GM23338 (cell line): ENCODE measurements at regions not wholly inside any gene's neighbourhood (a gene's known extent, or its start where the extent isn't known, plus 50 kb on each side); places are given as distances from the start of the nearest gene placed in this dataset.

Experiments used
- ATAC-seq: fragments of 200-7000 bp; cut with Tn5 transposase; 3 replicates; pipeline ENCODE4 v1.9.1; 2020
- DNase-seq: peaks from one replicate; pipeline ENCODE4 v3.0.0-alpha.2; 2015; ENCODE audit warnings: low spot score
- H2AFZ ChIP-seq: fragments of 200-600 bp; sonication (generic); 2 replicates; pipeline ENCODE4 v1.8.0; 2016; ENCODE audit warnings: antibody characterized with exemption, mild to moderate bottlenecking, moderate library complexity
- H3F3A ChIP-seq: fragments of 200-600 bp; sonication (generic); replicated peaks from 2 replicates; pipeline ENCODE4 v1.8.0; 2017; ENCODE audit warnings: antibody characterized with exemption, mixed run types, low read depth
- H3K27ac ChIP-seq: fragments of 200-600 bp; sonication (generic); 2 replicates; pipeline ENCODE4 v1.6.1; 2016; ENCODE audit warnings: low read depth
- H3K27me3 ChIP-seq: fragments of 200-600 bp; sonication (generic); 2 replicates; pipeline ENCODE4 v1.8.0; 2016; ENCODE audit warnings: mild to moderate bottlenecking, mixed run types, moderate library complexity; ENCODE audit not compliant: insufficient read depth
- H3K36me3 ChIP-seq: fragments of 200-600 bp; sonication (generic); 2 replicates; pipeline ENCODE4 v1.8.0; 2016; ENCODE audit warnings: mild to moderate bottlenecking; ENCODE audit not compliant: insufficient read depth
- H3K4me1 ChIP-seq: fragments of 200-600 bp; sonication (generic); 2 replicates; pipeline ENCODE4 v1.8.0; 2016; ENCODE audit warnings: mild to moderate bottlenecking, moderate library complexity; ENCODE audit not compliant: insufficient read depth
- H3K4me2 ChIP-seq: fragments of 200-600 bp; sonication (generic); 2 replicates; pipeline ENCODE4 v1.7.1; 2017; ENCODE audit warnings: mixed run types
- H3K4me3 ChIP-seq: fragments of 200-600 bp; sonication (generic); 2 replicates; pipeline ENCODE4 v1.6.1; 2016; ENCODE audit warnings: mixed run types
- H3K79me2 ChIP-seq: fragments of 200-600 bp; sonication (generic); replicated peaks from 2 replicates; pipeline ENCODE4 v1.8.0; 2017; ENCODE audit warnings: mild to moderate bottlenecking; ENCODE audit not compliant: insufficient read depth
- H3K9me2 ChIP-seq: fragments of 200-600 bp; sonication (generic); 2 replicates; pipeline ENCODE4 v1.8.0; 2017; ENCODE audit not compliant: insufficient read depth
- H4K20me1 ChIP-seq: fragments of 200-600 bp; sonication (generic); replicated peaks from 2 replicates; pipeline ENCODE4 v1.8.0; 2017; ENCODE audit warnings: mild to moderate bottlenecking; ENCODE audit not compliant: insufficient read depth
- H3K27ac Mint-ChIP-seq: 2 replicates; pipeline ENCODE4 v1.8.0; 2020; ENCODE audit warnings: inconsistent platforms, mild to moderate bottlenecking, moderate library complexity, mixed read lengths
- H3K27me3 Mint-ChIP-seq: 3 replicates; pipeline ENCODE4 v1.8.0; 2022; ENCODE audit warnings: low read depth, mild to moderate bottlenecking, moderate library complexity, mixed read lengths, inconsistent platforms; ENCODE audit not compliant: insufficient read depth, poor library complexity
- H3K36me3 Mint-ChIP-seq: 3 replicates; pipeline ENCODE4 v1.8.0; 2021; ENCODE audit warnings: low read depth, mild to moderate bottlenecking, inconsistent platforms, moderate library complexity, mixed read lengths
- H3K4me1 Mint-ChIP-seq: 3 replicates; pipeline ENCODE4 v1.8.0; 2020; ENCODE audit warnings: mild to moderate bottlenecking, inconsistent platforms, mixed read lengths
- H3K4me3 Mint-ChIP-seq: 3 replicates; pipeline ENCODE4 v1.8.0; 2021; ENCODE audit warnings: moderate library complexity, mild to moderate bottlenecking, inconsistent platforms, mixed read lengths
- H3K9me3 Mint-ChIP-seq: 3 replicates; pipeline ENCODE4 v1.8.0; 2020; ENCODE audit warnings: moderate library complexity, mild to moderate bottlenecking, inconsistent platforms, mixed read lengths
- EZH2 ChIP-seq: fragments of 200-600 bp; sonication (generic); IDR thresholded peaks from one replicate; pipeline ENCODE4 v1.8.0; 2017; ENCODE audit warnings: antibody characterized with exemption, mild to moderate bottlenecking, low read depth; ENCODE audit not compliant: unreplicated experiment
- EZH2phosphoT487 ChIP-seq: fragments of 200-600 bp; sonication (generic); IDR thresholded peaks from one replicate; pipeline ENCODE4 v1.8.1; 2018; ENCODE audit warnings: antibody characterized with exemption; ENCODE audit not compliant: unreplicated experiment
- JUNB ChIP-seq: IDR thresholded peaks from one replicate; pipeline ENCODE4 v1.6.1; 2016; ENCODE audit warnings: antibody characterized with exemption; ENCODE audit not compliant: unreplicated experiment
- NANOG ChIP-seq: IDR thresholded peaks from 2 replicates; pipeline ENCODE4 v1.6.1; 2016; ENCODE audit warnings: antibody characterized with exemption, borderline replicate concordance
- POLR2AphosphoS5 ChIP-seq: IDR thresholded peaks from 2 replicates; pipeline ENCODE4 v1.6.1; 2016; ENCODE audit warnings: antibody characterized with exemption, low read depth
- ZNF114 ChIP-seq: fragments of 250-450 bp; sonication (Bioruptor Pico); IDR thresholded peaks from 2 replicates; pipeline ENCODE4 v1.5.0; 2020; ENCODE audit warnings: mild to moderate bottlenecking, moderate library complexity
- ZNF331 ChIP-seq: fragments of 250-450 bp; sonication (Bioruptor Pico); IDR thresholded peaks from 2 replicates; pipeline ENCODE4 v1.5.0; 2020; ENCODE audit warnings: low read depth, mild to moderate bottlenecking, moderate library complexity
- TF ChIP-seq, protein P1 (sequence below): IDR thresholded peaks from 2 replicates; pipeline ENCODE4 v1.6.1; 2016; ENCODE audit warnings: antibody characterized with exemption
- TF ChIP-seq, protein P2 (sequence below), 2 experiments: fragments of 200-600 bp in 1 of 2; sonication (generic) in 1 of 2; conservative IDR thresholded peaks; 2 replicates each; pipeline versions ENCODE4 v1.5.1 to v1.6.1; 2016 to 2017; ENCODE audit warnings: antibody characterized with exemption in 2 of 2, low read depth in 2 of 2, mild to moderate bottlenecking in 2 of 2, moderate library complexity in 1 of 2
- TF ChIP-seq, protein P3 (sequence below): IDR thresholded peaks from one replicate; pipeline ENCODE4 v1.6.1; 2018; ENCODE audit warnings: antibody characterized with exemption; ENCODE audit not compliant: unreplicated experiment

DNA sequence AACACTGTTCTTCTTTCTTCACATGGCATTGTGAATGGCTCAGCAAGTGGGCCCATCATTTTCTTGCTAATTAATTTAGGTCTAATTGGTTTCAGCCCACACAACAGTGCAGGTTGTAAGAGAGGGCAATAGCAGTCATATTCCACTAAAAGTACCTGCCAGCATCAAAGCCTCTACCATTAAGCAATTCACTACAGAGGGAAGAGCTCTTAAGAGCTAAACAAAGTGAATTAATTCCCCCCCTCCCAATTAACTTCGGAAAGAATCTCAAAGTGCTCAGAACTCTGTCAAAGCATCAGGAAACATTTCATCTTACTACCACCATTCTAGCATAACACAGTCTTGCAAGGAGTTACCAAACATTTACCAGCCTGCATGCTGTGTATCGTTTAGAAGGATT lies 133.9 kb upstream of the UBASH3B start:
- Histone ChIP-seq H3K79me2 (no peaks in the 10 kb centered on the region), H2AFZ (no peak overlapping the region), H3K9me2 (peaks cover 12% of the 10 kb centered on the region; the same call in 1 of the 2 replicates), H3K36me3 (no peaks in the 10 kb centered on the region), H3K27me3 (no peaks in the 10 kb centered on the region), H3K4me1 (peaks cover 21% of the 10 kb centered on the region), H3K4me2 (no peak overlapping the region), H3K4me3 (no peak overlapping the region), H4K20me1 (no peaks in the 10 kb centered on the region), H3K27ac (no peak overlapping the region), H3F3A (no peaks in the 10 kb centered on the region)
- Mint-ChIP-seq H3K9me3 (no peaks in the 10 kb centered on the region), H3K27me3 (no peaks in the 10 kb centered on the region), H3K4me1 (peaks cover 35% of the 10 kb centered on the region), H3K27ac (no peak overlapping the region), H3K36me3 (peaks cover 9% of the 10 kb centered on the region; the same call in 2 of the 3 replicates), H3K4me3 (no peak overlapping the region)
- ATAC-seq (no peak), DNase-seq (no peak)
- TF ChIP-seq, protein P1, sequence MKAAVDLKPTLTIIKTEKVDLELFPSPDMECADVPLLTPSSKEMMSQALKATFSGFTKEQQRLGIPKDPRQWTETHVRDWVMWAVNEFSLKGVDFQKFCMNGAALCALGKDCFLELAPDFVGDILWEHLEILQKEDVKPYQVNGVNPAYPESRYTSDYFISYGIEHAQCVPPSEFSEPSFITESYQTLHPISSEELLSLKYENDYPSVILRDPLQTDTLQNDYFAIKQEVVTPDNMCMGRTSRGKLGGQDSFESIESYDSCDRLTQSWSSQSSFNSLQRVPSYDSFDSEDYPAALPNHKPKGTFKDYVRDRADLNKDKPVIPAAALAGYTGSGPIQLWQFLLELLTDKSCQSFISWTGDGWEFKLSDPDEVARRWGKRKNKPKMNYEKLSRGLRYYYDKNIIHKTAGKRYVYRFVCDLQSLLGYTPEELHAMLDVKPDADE = no peak

DNA sequence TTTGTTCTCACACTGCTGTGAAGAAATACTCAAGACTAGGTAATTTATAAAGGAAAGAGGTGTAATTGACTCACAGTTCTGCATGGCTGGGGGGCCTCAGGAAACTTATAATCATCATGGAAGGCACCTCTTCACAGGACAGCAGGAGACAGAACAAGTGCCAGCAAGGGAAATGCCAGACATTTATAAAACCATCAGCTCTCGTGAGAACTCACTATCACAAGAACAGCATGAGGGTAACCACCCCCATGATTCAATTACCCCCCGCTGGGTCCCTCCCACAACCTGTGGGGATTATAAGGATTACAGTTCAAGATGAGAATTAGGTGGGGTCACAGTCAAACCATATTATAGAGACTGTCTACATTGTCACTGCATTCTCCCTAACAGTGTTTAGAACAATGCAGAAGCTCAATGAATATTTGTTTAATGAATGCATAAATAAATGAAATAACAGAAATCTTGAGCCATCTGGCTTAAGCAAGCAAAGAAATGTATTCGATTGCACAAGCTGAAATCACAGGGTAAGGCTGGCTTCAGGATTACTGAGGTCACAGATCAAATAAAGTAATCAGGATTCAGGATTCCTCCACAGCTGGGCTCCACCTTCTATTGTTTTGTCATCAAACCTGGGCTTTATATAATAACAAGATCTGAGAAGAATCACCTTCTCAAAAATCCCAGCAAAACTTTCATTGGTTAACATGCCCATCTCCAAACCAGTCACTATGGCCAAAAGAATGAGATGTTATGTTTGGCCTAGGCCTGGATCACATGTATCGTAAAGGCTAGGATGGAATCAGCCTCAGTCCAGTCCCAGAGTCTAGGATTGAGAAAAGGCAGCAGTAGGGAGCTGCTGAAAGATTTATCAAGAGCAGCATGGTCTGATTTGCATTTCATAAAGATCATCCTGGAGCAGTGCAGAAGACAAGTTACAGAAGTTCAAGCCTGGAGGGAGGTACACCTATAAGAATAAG lies 137.8 kb upstream of the UBASH3B start:
- no peaks in the 10 kb centered on the region for H3K9me3 Mint-ChIP-seq
- Histone ChIP-seq H2AFZ (no peak overlapping the region), H3K9me2 (peaks cover 8% of the 10 kb centered on the region; the same call in 1 of the 2 replicates), H3K4me2 (no peak overlapping the region), H3K4me3 (no peak overlapping the region), H3K36me3 (no peaks in the 10 kb centered on the region), H3K79me2 (no peaks in the 10 kb centered on the region), H3K27me3 (no peaks in the 10 kb centered on the region), H3F3A (no peaks in the 10 kb centered on the region), H3K27ac (no peak overlapping the region), H4K20me1 (no peaks in the 10 kb centered on the region), H3K4me1 (no peaks in the 10 kb centered on the region; the same call in 1 of the 2 replicates)
- ATAC-seq (no peak), DNase-seq (no peak)
- H3K36me3 Mint-ChIP-seq = no peaks in the 10 kb centered on the region; the same call in 2 of the 3 replicates
- H3K4me3 Mint-ChIP-seq = no peak overlapping the region
- H3K27ac Mint-ChIP-seq = no peak overlapping the region
- TF ChIP-seq EZH2 = no peak
- H3K27me3 Mint-ChIP-seq = no peaks in the 10 kb centered on the region
- H3K4me1 Mint-ChIP-seq = peaks cover 11% of the 10 kb centered on the region

DNA sequence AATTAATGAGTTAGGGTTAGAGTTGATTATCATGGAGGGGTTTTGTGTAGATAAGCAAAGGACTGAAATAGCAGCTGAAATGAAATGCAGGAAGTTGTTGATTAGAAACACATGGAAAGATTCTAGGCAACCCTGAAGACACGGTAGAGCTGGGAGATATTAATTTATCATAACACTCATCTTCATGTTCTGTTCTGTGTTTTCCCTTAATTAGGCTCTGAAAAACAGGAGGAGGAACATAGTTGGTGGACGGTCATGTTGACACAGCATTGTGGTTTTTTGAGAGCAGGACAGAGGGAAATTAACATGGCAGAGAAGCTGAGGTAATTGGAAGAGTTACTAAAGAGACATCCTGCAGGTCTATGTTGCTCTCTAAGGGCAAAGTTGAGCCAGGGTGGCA lies 138.8 kb upstream of the UBASH3B start:
- H3F3A ChIP-seq = no peaks in the 10 kb centered on the region
- Mint-ChIP-seq H3K9me3 (no peaks in the 10 kb centered on the region), H3K4me3 (no peak overlapping the region), H3K27ac (no peak overlapping the region), H3K36me3 (no peaks in the 10 kb centered on the region; the same call in 2 of the 3 replicates), H3K4me1 (peaks cover 7% of the 10 kb centered on the region), H3K27me3 (no peaks in the 10 kb centered on the region)
- H2AFZ ChIP-seq = no peak overlapping the region
- ATAC-seq (no peak), DNase-seq (no peak)
- H3K27ac ChIP-seq = no peak overlapping the region
- no peaks in the 10 kb centered on the region for H3K27me3 ChIP-seq
- H4K20me1 ChIP-seq = no peaks in the 10 kb centered on the region
- no peak overlapping the region for H3K4me3 ChIP-seq
- no peaks in the 10 kb centered on the region for H3K79me2 ChIP-seq
- H3K4me1 ChIP-seq = no peaks in the 10 kb centered on the region; the same call in 1 of the 2 replicates
- no peak overlapping the region for H3K4me2 ChIP-seq
- H3K36me3 ChIP-seq = no peaks in the 10 kb centered on the region
- peaks cover 8% of the 10 kb centered on the region; the same call in 1 of the 2 replicates for H3K9me2 ChIP-seq
- TF ChIP-seq ZNF331 (CRISPR knock-in tag) (no peak), NANOG (no peak), POLR2AphosphoS5 (no peak), ZNF114 (CRISPR knock-in tag) (no peak), JUNB (no peak), EZH2phosphoT487 (no peak)
- TF ChIP-seq, protein P2, sequence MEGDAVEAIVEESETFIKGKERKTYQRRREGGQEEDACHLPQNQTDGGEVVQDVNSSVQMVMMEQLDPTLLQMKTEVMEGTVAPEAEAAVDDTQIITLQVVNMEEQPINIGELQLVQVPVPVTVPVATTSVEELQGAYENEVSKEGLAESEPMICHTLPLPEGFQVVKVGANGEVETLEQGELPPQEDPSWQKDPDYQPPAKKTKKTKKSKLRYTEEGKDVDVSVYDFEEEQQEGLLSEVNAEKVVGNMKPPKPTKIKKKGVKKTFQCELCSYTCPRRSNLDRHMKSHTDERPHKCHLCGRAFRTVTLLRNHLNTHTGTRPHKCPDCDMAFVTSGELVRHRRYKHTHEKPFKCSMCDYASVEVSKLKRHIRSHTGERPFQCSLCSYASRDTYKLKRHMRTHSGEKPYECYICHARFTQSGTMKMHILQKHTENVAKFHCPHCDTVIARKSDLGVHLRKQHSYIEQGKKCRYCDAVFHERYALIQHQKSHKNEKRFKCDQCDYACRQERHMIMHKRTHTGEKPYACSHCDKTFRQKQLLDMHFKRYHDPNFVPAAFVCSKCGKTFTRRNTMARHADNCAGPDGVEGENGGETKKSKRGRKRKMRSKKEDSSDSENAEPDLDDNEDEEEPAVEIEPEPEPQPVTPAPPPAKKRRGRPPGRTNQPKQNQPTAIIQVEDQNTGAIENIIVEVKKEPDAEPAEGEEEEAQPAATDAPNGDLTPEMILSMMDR (conservative IDR thresholded peaks at IDR 0.05; ENCODE audit: low read depth in 2 of 2) = no peak
- TF ChIP-seq, protein P3, sequence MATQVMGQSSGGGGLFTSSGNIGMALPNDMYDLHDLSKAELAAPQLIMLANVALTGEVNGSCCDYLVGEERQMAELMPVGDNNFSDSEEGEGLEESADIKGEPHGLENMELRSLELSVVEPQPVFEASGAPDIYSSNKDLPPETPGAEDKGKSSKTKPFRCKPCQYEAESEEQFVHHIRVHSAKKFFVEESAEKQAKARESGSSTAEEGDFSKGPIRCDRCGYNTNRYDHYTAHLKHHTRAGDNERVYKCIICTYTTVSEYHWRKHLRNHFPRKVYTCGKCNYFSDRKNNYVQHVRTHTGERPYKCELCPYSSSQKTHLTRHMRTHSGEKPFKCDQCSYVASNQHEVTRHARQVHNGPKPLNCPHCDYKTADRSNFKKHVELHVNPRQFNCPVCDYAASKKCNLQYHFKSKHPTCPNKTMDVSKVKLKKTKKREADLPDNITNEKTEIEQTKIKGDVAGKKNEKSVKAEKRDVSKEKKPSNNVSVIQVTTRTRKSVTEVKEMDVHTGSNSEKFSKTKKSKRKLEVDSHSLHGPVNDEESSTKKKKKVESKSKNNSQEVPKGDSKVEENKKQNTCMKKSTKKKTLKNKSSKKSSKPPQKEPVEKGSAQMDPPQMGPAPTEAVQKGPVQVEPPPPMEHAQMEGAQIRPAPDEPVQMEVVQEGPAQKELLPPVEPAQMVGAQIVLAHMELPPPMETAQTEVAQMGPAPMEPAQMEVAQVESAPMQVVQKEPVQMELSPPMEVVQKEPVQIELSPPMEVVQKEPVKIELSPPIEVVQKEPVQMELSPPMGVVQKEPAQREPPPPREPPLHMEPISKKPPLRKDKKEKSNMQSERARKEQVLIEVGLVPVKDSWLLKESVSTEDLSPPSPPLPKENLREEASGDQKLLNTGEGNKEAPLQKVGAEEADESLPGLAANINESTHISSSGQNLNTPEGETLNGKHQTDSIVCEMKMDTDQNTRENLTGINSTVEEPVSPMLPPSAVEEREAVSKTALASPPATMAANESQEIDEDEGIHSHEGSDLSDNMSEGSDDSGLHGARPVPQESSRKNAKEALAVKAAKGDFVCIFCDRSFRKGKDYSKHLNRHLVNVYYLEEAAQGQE = no peak
- TF ChIP-seq, protein P1 = no peak
